Kidney epithelial cell (primary cell): ENCODE measurements at regions not wholly inside any gene's neighbourhood (a gene's known extent, or its start where the extent isn't known, plus 50 kb on each side); places are given as distances from the start of the nearest gene placed in this dataset.
"Not testable (repeated sequence)": the region's sequence is repeated elsewhere in the genome, so short reads cannot be mapped to it uniquely, and the experiment has no call there.

Experiments
- DNase-seq: peaks from one replicate; pipeline ENCODE4 v3.0.0-alpha.2; 2010; ENCODE audit warnings: low read depth
- H3K27me3 ChIP-seq: 2 replicates; pipeline ENCODE4 v1.6.0; 2011; ENCODE audit warnings: low read length; ENCODE audit not compliant: control insufficient read depth, insufficient read depth
- H3K36me3 ChIP-seq: 2 replicates; pipeline ENCODE4 v1.5.1; 2011; ENCODE audit warnings: low read length; ENCODE audit not compliant: control insufficient read depth, insufficient read depth
- H3K4me3 ChIP-seq: 2 replicates; pipeline ENCODE4 v1.5.1; 2011; ENCODE audit warnings: low read depth, mild to moderate bottlenecking, control low read depth, low read length
- CTCF ChIP-seq: IDR thresholded peaks from 2 replicates; pipeline ENCODE4 v1.5.1; 2011; ENCODE audit warnings: mild to moderate bottlenecking, moderate library complexity, low read length, control low read depth, inconsistent platforms; ENCODE audit not compliant: insufficient read depth, poor library complexity, severe bottlenecking

- Histone ChIP-seq H3K27me3 (no peaks in the 10 kb centered on the region), H3K4me3 (no peak overlapping the region), H3K36me3 (no peaks in the 10 kb centered on the region)
- TF ChIP-seq CTCF: no peak
- DNase-seq: no peak
Measured at GRCh38 chr4:163726641-163727040, 232.2 kb downstream of the TMA16 start.

DNA sequence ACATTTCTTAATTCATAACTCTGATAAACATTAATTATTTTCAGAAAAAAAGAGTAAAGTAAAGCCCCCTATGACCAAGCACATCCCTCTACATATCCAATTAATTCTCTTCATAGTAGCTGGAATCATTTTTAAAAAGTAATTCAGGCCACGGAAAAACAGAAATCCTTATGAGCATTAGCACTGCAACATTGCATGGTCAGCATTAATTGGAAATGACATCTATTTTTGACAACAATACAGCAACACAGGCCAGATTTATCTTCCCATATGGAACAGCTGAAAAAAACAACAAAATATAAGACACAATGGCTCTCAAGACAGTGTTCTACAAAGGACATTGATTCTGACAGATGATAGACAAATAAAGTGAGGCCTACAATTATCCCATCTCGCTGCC is 236.6 kb downstream of the TMA16 start:
- no peak for DNase-seq
- no peaks in the 10 kb centered on the region for H3K27me3 ChIP-seq
- no peak for TF ChIP-seq CTCF
- H3K36me3 ChIP-seq: no peaks in the 10 kb centered on the region
- H3K4me3 ChIP-seq: no peak overlapping the region

DNA sequence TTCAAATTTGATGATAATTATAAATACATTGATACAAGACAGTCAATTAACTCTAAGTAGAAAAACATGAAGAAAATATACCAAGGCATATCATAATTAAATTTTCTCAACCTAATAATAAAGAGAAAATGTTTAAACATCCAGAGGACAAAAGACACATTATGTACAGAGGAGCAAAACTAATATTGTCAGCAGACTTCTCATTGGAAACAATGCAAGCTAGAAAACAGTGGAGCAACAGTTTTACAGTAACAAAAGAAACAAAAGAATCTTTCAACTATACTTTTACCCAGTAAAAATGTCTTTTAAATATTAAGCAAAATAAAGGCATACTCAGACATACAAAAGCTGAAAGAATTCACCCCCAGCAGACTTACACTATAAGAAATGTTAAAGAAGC is 238.0 kb downstream of the TMA16 start:
- Histone ChIP-seq H3K36me3 (no peaks in the 10 kb centered on the region), H3K27me3 (no peaks in the 10 kb centered on the region), H3K4me3 (no peak overlapping the region)
- no peak for DNase-seq
- no peak for TF ChIP-seq CTCF

GRCh38 chr4:163736876-163737275 is 242.4 kb downstream of the TMA16 start:
- no peaks in the 10 kb centered on the region for H3K27me3 ChIP-seq
- H3K4me3 ChIP-seq: no peak overlapping the region
- no peaks in the 10 kb centered on the region for H3K36me3 ChIP-seq
- no peak for DNase-seq
- TF ChIP-seq CTCF: no peak

DNA sequence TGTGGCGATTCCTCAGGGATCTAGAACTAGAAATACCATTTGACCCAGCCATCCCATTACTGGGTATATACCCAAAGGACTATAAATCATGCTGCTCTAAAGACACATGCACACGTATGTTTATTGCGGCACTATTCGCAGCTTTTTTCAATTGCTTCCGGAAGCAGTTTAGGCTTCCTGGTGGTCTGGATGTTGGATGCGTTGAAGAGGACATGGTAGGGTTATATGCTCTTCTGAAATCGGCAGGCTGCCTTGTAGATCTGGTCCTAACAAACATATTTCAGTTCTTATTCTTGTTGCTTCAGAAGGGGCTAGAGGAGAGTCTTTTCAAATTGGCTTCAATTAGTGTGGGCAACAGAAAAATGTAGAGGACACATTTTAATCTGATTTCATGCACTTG is 243.4 kb downstream of the TMA16 start:
- H3K36me3 ChIP-seq, DNase-seq, H3K4me3 ChIP-seq, H3K27me3 ChIP-seq: not testable (repeated sequence)

GRCh38 chr4:163738521-163738920 is 244.0 kb downstream of the TMA16 start:
- DNase-seq: no peak
- Histone ChIP-seq H3K36me3 (no peaks in the 10 kb centered on the region), H3K27me3 (no peaks in the 10 kb centered on the region), H3K4me3 (no peak overlapping the region)
- no peak for TF ChIP-seq CTCF
